HUDEP-2 (cell line): ENCODE measurements at regions not wholly inside any gene's neighbourhood (a gene's known extent, or its start where the extent isn't known, plus 50 kb on each side); places are given as distances from the start of the nearest gene placed in this dataset.

Experiments
- DNase-seq, 76 experiments: peaks; one replicate each; lab custom pipeline; 2025; ENCODE audit not compliant: unreplicated experiment in 76 of 76; lab: John Stamatoyannopoulos, UW

DNA sequence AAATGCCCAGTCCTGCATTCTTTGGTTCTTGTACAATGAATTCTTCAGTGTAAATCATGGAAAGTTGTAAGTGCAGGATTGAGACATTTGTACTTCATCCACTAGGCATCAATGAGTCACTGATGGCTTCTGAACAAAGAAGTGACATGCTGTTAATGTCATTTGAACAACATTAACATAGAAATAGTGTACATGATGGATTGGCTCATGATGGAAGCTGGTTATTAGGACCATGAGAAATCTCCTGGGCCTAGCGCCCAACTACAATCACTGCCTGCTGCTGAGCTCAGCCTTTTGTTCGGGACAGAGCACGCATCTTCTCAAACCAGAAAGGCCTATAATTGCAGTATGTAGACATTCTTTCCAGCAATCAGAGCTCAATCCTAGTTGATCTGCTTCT lies 316.8 kb upstream of the TSHZ2 start:
- no peak for DNase-seq

DNA sequence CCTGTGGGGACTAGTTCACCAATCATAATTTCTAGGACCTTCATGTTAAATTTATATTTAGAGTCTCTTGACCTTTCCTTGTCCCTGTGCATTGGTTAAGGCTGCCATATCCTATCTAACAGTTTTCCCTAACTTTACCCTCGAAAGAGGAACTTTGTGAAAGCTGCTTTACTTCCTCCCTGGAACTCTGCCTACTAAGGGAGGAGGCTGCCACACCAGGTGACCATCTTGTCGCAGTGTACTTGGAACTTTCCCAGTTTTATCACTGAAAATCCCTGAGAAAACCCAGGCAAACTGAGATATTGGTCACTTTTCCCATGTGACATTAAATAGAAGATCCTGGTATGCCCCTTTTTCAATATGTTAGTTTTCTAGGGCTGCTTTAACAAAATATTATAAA lies 317.6 kb upstream of the TSHZ2 start:
- DNase-seq = no peak

- no peak for DNase-seq
These were observed 319.9 kb upstream of the TSHZ2 start for GRCh38 chr20:52652271-52652670.

GRCh38 chr20:52649727-52650126 lies 322.4 kb upstream of the TSHZ2 start:
- no peak for DNase-seq

DNA sequence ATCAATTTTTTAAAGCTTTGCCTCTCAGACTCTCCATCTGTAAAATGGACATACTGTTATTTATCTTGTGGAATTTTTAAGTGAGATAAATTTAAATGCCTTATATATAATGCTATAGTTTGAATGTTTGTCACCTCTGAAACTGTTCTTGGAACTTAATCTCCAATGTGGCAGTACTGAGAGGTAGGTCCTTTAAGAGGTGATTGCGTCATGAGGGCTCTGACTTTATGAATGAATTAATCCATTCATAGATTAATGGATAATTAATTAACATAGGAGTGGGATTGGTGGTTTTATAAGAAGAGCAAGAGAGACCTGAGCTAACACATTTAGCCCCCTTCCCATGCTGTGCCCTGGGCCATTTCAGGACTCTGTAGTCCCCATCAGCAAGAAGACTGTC lies 326.3 kb upstream of the TSHZ2 start:
- no peak for DNase-seq

- DNase-seq = no peak
These were observed 329.1 kb upstream of the TSHZ2 start for GRCh38 chr20:52643034-52643433.

DNA sequence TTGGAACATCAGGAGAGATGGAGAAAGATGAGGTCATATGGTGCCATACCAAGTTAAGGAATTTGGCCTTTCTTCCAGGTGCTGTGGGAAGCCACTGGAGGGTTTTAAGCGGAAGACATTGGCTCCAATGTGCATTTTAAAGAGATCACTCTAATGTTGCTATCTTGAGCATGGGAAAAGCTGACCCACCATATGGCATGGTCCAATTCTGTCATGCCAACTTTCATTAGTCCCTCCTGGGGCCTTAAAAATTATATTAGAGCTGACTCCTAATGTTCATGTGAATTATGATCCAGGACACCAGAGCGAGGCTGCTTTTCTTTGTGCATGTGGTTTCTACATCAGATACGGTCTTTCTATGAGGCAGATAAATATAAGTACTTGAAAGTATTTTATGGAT lies 335.0 kb upstream of the TSHZ2 start:
- no peak for DNase-seq

GRCh38 chr20:52631469-52631868 lies 340.7 kb upstream of the TSHZ2 start:
- no peak for DNase-seq

- no peak for DNase-seq
These were observed 342.0 kb upstream of the TSHZ2 start for GRCh38 chr20:52630138-52630537.

DNA sequence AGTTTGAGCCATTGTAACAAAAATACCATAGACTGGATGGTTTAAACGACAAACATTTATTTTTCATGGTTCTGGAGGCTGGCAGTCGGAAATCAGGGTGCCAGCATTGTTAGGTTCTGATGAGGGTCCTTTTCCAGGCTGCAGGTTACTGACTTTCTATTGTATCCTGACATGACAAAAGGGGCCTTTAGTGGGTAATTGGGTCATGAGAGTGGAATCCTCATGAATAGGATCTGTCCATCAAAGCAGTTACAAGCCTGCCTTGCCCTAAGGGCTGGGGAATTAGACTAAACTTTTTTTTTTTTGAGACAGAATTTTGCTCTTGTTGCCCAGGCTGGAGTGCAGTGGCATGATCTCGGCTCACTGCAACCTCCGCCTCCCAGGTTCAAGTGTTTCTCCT lies 347.9 kb upstream of the TSHZ2 start:
- DNase-seq = no peak

- no peak for DNase-seq
These were observed 350.1 kb upstream of the TSHZ2 start for GRCh38 chr20:52622081-52622480.

- no peak for DNase-seq
These were observed 350.8 kb upstream of the TSHZ2 start for GRCh38 chr20:52621401-52621800.

- no peak for DNase-seq
These were observed 352.5 kb upstream of the TSHZ2 start for GRCh38 chr20:52619671-52620070.

- DNase-seq = no peak
These were observed 353.1 kb upstream of the TSHZ2 start for GRCh38 chr20:52619101-52619500.

GRCh38 chr20:52616629-52617028 lies 355.5 kb upstream of the TSHZ2 start:
- no peak for DNase-seq

DNA sequence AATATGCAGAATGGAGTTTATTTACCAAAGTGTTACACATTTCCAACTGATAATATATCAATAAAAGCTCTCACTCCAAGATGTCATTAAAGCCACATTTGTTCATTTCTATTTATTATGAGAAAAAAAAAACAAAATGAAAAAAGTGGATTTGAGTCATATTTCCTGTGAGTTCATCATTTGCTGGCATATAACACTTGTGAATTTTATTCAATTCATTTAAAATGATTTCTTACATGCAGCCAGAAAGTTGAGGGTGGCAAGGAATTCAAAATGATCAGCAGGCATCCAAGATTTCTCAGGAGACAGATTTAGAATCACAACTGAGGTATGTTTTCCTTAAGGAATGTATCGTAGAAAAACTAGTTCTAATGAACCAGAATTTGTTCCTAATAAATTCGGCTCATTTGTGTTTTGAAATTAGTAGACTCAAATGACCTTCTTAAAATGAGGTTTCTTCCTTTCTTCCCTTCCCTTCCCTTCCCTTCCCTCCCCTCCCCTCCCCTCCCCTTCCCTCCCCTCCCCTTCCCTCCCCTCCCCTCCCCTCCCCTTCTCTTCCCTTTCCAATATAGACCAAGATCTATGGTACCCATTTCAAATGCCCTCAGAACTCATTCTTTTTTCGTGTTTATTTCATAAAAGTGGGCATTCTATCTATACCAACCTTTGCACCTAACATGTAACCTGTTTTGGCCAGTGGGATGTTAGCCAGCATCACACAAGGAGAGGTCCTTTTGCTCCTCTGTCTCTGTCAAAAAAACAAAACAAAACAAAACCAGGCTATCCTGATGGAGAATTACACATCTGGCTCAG lies 357.9 kb upstream of the TSHZ2 start:
- DNase-seq = no peak

DNA sequence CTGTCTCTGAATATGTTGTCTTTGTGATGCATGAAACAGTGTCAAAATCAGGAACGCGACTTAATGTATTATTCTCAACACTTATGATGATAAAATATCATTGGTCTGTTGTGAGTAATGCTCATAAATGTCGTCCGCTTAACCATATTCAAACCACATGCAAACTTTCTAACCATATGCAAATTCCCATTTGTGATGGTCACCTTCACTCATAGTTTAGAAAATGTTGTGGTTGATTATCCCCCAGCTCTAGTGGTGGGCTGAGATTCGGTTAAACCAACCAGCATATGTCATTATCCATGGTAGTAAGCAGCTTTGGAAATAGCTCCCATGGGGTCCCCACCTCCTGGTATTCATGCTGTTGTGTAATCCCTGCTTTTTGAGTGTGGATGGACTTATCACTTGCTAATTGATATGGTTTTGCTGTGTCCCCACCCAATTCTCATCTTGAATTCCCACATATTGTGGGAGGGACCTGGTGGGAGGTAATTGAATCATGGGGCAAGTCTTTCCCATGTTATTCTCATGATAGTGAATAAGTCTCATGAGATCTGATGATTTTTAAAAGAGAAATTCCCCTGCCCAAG lies 360.0 kb upstream of the TSHZ2 start:
- DNase-seq = no peak

GRCh38 chr20:52610749-52611148 lies 361.4 kb upstream of the TSHZ2 start:
- DNase-seq = no peak

DNA sequence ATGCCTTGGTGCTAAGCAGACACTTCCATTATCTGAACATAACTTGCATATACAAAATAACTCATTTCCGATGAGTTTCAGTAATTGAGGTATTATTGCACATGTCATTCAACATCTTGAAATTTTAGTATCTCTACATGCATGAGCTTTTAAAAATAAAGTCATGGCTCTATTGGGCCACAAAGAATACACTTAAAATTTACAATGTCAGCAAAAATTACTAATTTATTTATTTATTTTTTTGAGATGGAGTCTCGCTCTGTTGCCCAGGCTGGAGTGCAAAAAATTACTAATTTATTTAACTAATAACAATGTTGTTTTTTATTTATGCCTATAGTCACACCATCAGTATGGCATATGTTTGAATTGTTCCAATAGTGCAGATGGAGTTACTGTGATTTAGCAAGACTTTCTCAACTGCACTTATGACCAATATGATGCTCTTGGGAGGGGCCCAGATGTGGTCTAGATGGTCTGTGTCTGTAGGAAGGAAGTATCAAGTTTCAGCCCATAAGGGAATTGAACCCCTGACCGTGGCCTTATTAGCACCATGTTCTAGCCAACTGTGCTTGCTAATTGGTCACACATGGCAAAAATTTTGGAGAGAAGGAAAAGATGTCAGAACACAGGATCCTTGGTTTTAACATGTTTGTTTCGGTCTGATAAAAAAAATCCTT lies 370.7 kb upstream of the TSHZ2 start:
- DNase-seq = no peak

GRCh38 chr20:52596256-52596655 lies 375.9 kb upstream of the TSHZ2 start:
- DNase-seq = no peak

- DNase-seq = no peak
These were observed 376.6 kb upstream of the TSHZ2 start for GRCh38 chr20:52595518-52595917.

DNA sequence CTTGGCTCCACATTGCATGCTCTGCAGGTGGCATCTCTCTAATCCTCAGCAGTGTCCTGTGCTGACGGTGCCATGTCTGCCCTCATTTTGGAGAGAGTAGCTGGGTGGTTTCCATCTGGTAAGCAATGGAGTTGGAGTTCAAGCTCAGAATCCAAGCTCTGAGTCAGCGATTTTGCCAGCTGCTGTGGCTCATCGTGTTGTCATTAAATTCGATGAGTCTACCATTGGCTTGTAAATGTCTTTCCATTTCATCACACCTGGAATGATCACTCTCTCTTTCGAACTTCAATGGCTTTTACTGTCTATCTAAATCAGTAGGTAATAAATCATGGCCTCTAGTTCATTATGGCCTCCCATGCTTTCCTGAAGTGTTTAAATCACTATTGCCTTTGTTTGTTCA lies 378.5 kb upstream of the TSHZ2 start:
- no peak for DNase-seq
